Esophagus muscularis mucosa (tissue), 4 donors: ENCODE measurements at regions not wholly inside any gene's neighbourhood (a gene's known extent, or its start where the extent isn't known, plus 50 kb on each side); places are given as distances from the start of the nearest gene placed in this dataset.

Experiments
- CTCF ChIP-seq, 3 experiments: fragments of 200-600 bp in 2 of 3; fragments of 450-650 bp in 1 of 3; sonication (generic) in 2 of 3; IDR thresholded peaks; one replicate each; pipeline ENCODE4 v1.5.1; 2017 to 2019; ENCODE audit warnings: antibody characterized with exemption in 3 of 3, mild to moderate bottlenecking in 2 of 3, moderate library complexity in 1 of 3
- EP300 ChIP-seq: sonication (generic); formaldehyde crosslinking; IDR thresholded peaks from one replicate; pipeline ENCODE4 v1.6.1; 2017; ENCODE audit warnings: antibody characterized with exemption
- POLR2A ChIP-seq: fragments of 450-650 bp; IDR thresholded peaks from one replicate; pipeline ENCODE4 v1.6.1; 2017; ENCODE audit warnings: antibody characterized with exemption, moderate library complexity, mild to moderate bottlenecking, low read depth
- POLR2AphosphoS5 ChIP-seq, 2 donors: sonication (generic); formaldehyde crosslinking; IDR thresholded peaks; one replicate each; pipeline ENCODE4 v1.6.1; 2017; ENCODE audit warnings: antibody characterized with exemption in 2 of 2

GRCh38 chr16:86834451-86835035 lies 256.2 kb downstream of the FOXL1 start:
- TF ChIP-seq CTCF (IDR thresholded peaks at IDR 0.05) (no peak), POLR2AphosphoS5 (IDR thresholded peaks at IDR 0.05) (no peak), POLR2A (no peak), EP300 (no peak)
